A549 (cell line): ENCODE measurements at regions not wholly inside any gene's neighbourhood (a gene's known extent, or its start where the extent isn't known, plus 50 kb on each side); places are given as distances from the start of the nearest gene placed in this dataset.
"Not testable (repeated sequence)": the region's sequence is repeated elsewhere in the genome, so short reads cannot be mapped to it uniquely, and the experiment has no call there.

ENCODE experiments used
- CHD2 ChIP-seq: fragments of 150-350 bp; IDR thresholded peaks from 2 replicates; pipeline ENCODE4 v1.6.1; 2014; ENCODE audit warnings: low read length; ENCODE audit not compliant: partially characterized antibody
- CTCF ChIP-seq: fragments of >200 bp; sonication (Bioruptor Twin); formaldehyde crosslinking; IDR thresholded peaks from 3 replicates; pipeline ENCODE4 v1.5.1; 2016
- EP300 ChIP-seq, 2 experiments: fragments of >200 bp; sonication (Bioruptor Twin); formaldehyde crosslinking; IDR thresholded peaks; 2 replicates in 1 of 2; 3 replicates in 1 of 2; pipeline ENCODE4 v1.6.1; 2016 to 2017
- ESRRA ChIP-seq: fragments of 150-350 bp; IDR thresholded peaks from 2 replicates; pipeline ENCODE4 v1.6.1; 2014; ENCODE audit warnings: mild to moderate bottlenecking, low read length, borderline replicate concordance
- MAZ ChIP-seq: fragments of 150-350 bp; IDR thresholded peaks from 2 replicates; pipeline ENCODE4 v1.6.1; 2014; ENCODE audit warnings: antibody characterized with exemption, low read depth, low read length, borderline replicate concordance
- MYC ChIP-seq: IDR thresholded peaks from 2 replicates; pipeline ENCODE4 v1.6.1; 2012; ENCODE audit warnings: mild to moderate bottlenecking, inconsistent platforms, low read length, improper control_type of control experiment, borderline replicate concordance
- POLR2A ChIP-seq: IDR thresholded peaks from 2 replicates; pipeline ENCODE4 v1.6.1; 2012; ENCODE audit warnings: mild to moderate bottlenecking, low read length
- REST ChIP-seq: fragments of 200-600 bp; sonication (generic); IDR thresholded peaks from 2 replicates; pipeline ENCODE4 v1.6.1; 2016; ENCODE audit warnings: antibody characterized with exemption, mild to moderate bottlenecking, moderate library complexity
- RFX5 ChIP-seq: fragments of 450-650 bp; IDR thresholded peaks from 2 replicates; pipeline ENCODE4 v1.7.1; 2014; ENCODE audit warnings: antibody characterized with exemption, mild to moderate bottlenecking, moderate library complexity
- SMC3 ChIP-seq: fragments of >200 bp; sonication (Bioruptor Twin); formaldehyde crosslinking; IDR thresholded peaks from 3 replicates; pipeline ENCODE4 v1.6.1; 2018; ENCODE audit warnings: inconsistent platforms

- not testable (repeated sequence) for TF ChIP-seq POLR2A; ESRRA; EP300 (IDR thresholded peaks at IDR 0.05); MYC; CHD2; CTCF; REST; RFX5; SMC3; MAZ
Observed at GRCh38 chr9:40873753-40874295, 254.7 kb downstream of the FOXD4L6 start.
